Erythroblast (primary cell): ENCODE measurements at regions not wholly inside any gene's neighbourhood (a gene's known extent, or its start where the extent isn't known, plus 50 kb on each side); places are given as distances from the start of the nearest gene placed in this dataset.

ENCODE experiments used
- GATA1 ChIP-seq: IDR thresholded peaks from 2 replicates; pipeline ENCODE4 v1.6.1; 2011; ENCODE audit warnings: low read depth, mild to moderate bottlenecking, control low read depth, low read length, moderate library complexity
- POLR2A ChIP-seq: IDR thresholded peaks from 2 replicates; pipeline ENCODE4 v1.6.1; 2011; ENCODE audit warnings: mild to moderate bottlenecking, low read length

- TF ChIP-seq POLR2A (no peak), GATA1 (no peak)
Measured at GRCh38 chr10:62462461-62462860, 88.3 kb downstream of the ZNF365 start.
